Kidney (tissue), 13 donors: ENCODE measurements at regions not wholly inside any gene's neighbourhood (a gene's known extent, or its start where the extent isn't known, plus 50 kb on each side); places are given as distances from the start of the nearest gene placed in this dataset.

ENCODE experiments used
- DNase-seq, 5 donors: peaks; one replicate each; pipeline ENCODE4 v3.0.0-alpha.2; 2013 to 2020
- FAIRE-seq: peaks from 2 replicates; lab custom pipeline; 2012; peaks lifted over from hg19 to GRCh38; lab: Jason Lieb, UNC
- H3K27ac ChIP-seq, 2 donors: one replicate each; pipeline ENCODE4 v1.7.0; 2013; ENCODE audit warnings: low read depth in 2 of 2, low read length in 2 of 2, inconsistent platforms in 1 of 2
- H3K27me3 ChIP-seq: one replicate; pipeline ENCODE4 v1.7.1; 2013; ENCODE audit warnings: low read length, inconsistent platforms; ENCODE audit not compliant: control insufficient read depth, insufficient read depth
- H3K36me3 ChIP-seq, 3 donors: one replicate each; pipeline versions ENCODE4 v1.7.0 to v1.7.1; 2013; ENCODE audit warnings: low read length in 3 of 3, control low read depth in 1 of 3, inconsistent platforms in 1 of 3; ENCODE audit not compliant: insufficient read depth in 3 of 3, control insufficient read depth in 2 of 3
- H3K4me1 ChIP-seq, 3 donors: one replicate each; pipeline versions ENCODE4 v1.7.0 to v1.7.1; 2013; ENCODE audit warnings: low read length in 3 of 3, inconsistent platforms in 1 of 3, low read depth in 1 of 3; ENCODE audit not compliant: control insufficient read depth in 2 of 3, insufficient read depth in 2 of 3
- H3K4me3 ChIP-seq, 3 donors: one replicate each; pipeline versions ENCODE4 v1.7.0 to v1.8.1; 2013; ENCODE audit warnings: low read length in 3 of 3, control low read depth in 1 of 3, inconsistent platforms in 1 of 3
- H3K9ac ChIP-seq, 3 donors: one replicate each; pipeline versions ENCODE4 v1.7.0 to v1.7.1; 2013; ENCODE audit warnings: low read length in 3 of 3, control low read depth in 1 of 3, inconsistent platforms in 1 of 3
- H3K9me3 ChIP-seq, 3 donors: one replicate each; pipeline versions ENCODE4 v1.7.0 to v1.7.1; 2013; ENCODE audit warnings: low read length in 3 of 3, control low read depth in 1 of 3, inconsistent platforms in 1 of 3; ENCODE audit not compliant: control insufficient read depth in 2 of 3, insufficient read depth in 1 of 3
- CTCF ChIP-seq: IDR thresholded peaks from 3 replicates; pipeline ENCODE4 v1.5.1; 2012; ENCODE audit warnings: mild to moderate bottlenecking, moderate library complexity, borderline replicate concordance; ENCODE audit not compliant: insufficient read depth; ENCODE audit errors: extremely low read depth
- intact Hi-C: fragments of 100-400 bp; cut with DNase I; formaldehyde crosslinking; loops from one replicate; pipeline ENCODE4 v1.11.1; 2022
- donor health status: control.
- donor health status: control.
- donor health status: control.
- donor health status: control.
- donor health status: control.
- donor health status: DM: yes; HTN: yes; CAD: no.
- donor health status: Normal renal cell carcinoma (clear cell type).

GRCh38 chr15:96737408-96737807, 406.9 kb downstream of the NR2F2 start:
- no peaks in the 10 kb centered on the region for H3K27me3 ChIP-seq
- H3K4me3 ChIP-seq: no peak overlapping the region
- H3K27ac ChIP-seq: no peak overlapping the region
- H3K4me1 ChIP-seq: peaks cover 0 to 5% (median 4%) of the 10 kb centered on the region in 3 donors
- no peaks in the 10 kb centered on the region for H3K36me3 ChIP-seq
- H3K9ac ChIP-seq: no peak overlapping the region
- no peak for DNase-seq
- no peak for TF ChIP-seq CTCF
- FAIRE-seq: no peak
- no peaks in the 10 kb centered on the region for H3K9me3 ChIP-seq
- intact Hi-C loops: no loop called here

- intact Hi-C loops: no loop called here
- Histone ChIP-seq H3K36me3 (no peaks in the 10 kb centered on the region), H3K4me3 (no peak overlapping the region), H3K9ac (no peak overlapping the region), H3K27ac (no peak overlapping the region), H3K4me1 (no peaks in the 10 kb centered on the region), H3K9me3 (no peaks in the 10 kb centered on the region), H3K27me3 (no peaks in the 10 kb centered on the region)
- DNase-seq (peak in 2 of 5 donors; percentile 29), FAIRE-seq (no peak)
- TF ChIP-seq CTCF: no peak
Observed at GRCh38 chr15:96746665-96747064, 416.2 kb downstream of the NR2F2 start.

GRCh38 chr15:96747291-96747690, 416.8 kb downstream of the NR2F2 start:
- Histone ChIP-seq H3K9me3 (no peaks in the 10 kb centered on the region), H3K4me3 (no peak overlapping the region), H3K27ac (no peak overlapping the region), H3K4me1 (no peaks in the 10 kb centered on the region), H3K36me3 (no peaks in the 10 kb centered on the region), H3K27me3 (no peaks in the 10 kb centered on the region), H3K9ac (no peak overlapping the region)
- TF ChIP-seq CTCF: no peak
- intact Hi-C loops: no loop called here
- FAIRE-seq (no peak), DNase-seq (no peak)

GRCh38 chr15:96750361-96750760, 419.9 kb downstream of the NR2F2 start:
- no peak for DNase-seq
- no peaks in the 10 kb centered on the region for H3K9me3 ChIP-seq
- no peaks in the 10 kb centered on the region for H3K4me1 ChIP-seq
- intact Hi-C loops: no loop called here
- TF ChIP-seq CTCF: no peak
- no peaks in the 10 kb centered on the region for H3K36me3 ChIP-seq
- no peak for FAIRE-seq
- no peak overlapping the region for H3K27ac ChIP-seq
- no peak overlapping the region for H3K4me3 ChIP-seq
- H3K27me3 ChIP-seq: no peaks in the 10 kb centered on the region
- H3K9ac ChIP-seq: no peak overlapping the region
